HL-60 (cell line): ENCODE measurements at regions not wholly inside any gene's neighbourhood (a gene's known extent, or its start where the extent isn't known, plus 50 kb on each side); places are given as distances from the start of the nearest gene placed in this dataset.

ENCODE experiments used
- CTCF ChIP-seq: IDR thresholded peaks from one replicate; pipeline ENCODE4 v1.5.1; 2011; ENCODE audit warnings: low read length, control low read depth, inconsistent platforms; ENCODE audit not compliant: insufficient read depth
- POLR2AphosphoS5 ChIP-seq: IDR thresholded peaks from 2 replicates; pipeline ENCODE4 v1.6.1; 2012; ENCODE audit warnings: low read depth
- REST ChIP-seq: IDR thresholded peaks from 2 replicates; pipeline ENCODE4 v1.6.1; 2012; ENCODE audit warnings: low read depth; ENCODE audit not compliant: insufficient replicate concordance

- TF ChIP-seq CTCF (no peak), POLR2AphosphoS5 (no peak), REST (no peak)
Observed at GRCh38 chr4:79757600-79757999, 315.4 kb downstream of the ANTXR2 start.
